SK-N-SH (cell line): ENCODE measurements at regions not wholly inside any gene's neighbourhood (a gene's known extent, or its start where the extent isn't known, plus 50 kb on each side); places are given as distances from the start of the nearest gene placed in this dataset.

Source experiments
- CTCF ChIA-PET: fragments of 300-600, 350-600 bp; formaldehyde crosslinking; extraction: SDS; loops from one replicate; lab custom pipeline; 2021; lab: Yijun Ruan, JAX
- POLR2A ChIA-PET: fragments of 350-600 bp; sonication (Branson Sonifier 250); formaldehyde crosslinking; extraction: SDS; loops from one replicate; lab custom pipeline; 2020; ENCODE audit warnings: antibody characterized with exemption, inconsistent platforms; lab: Yijun Ruan, JAX
- DNase-seq: peaks from one replicate; pipeline ENCODE4 v3.0.0; 2012
- H2AFZ ChIP-seq: fragments of 200-600 bp; sonication (generic); 2 replicates; pipeline ENCODE4 v1.8.1; 2016; ENCODE audit warnings: antibody characterized with exemption, mild to moderate bottlenecking, low read depth
- H3F3A ChIP-seq: fragments of 200-600 bp; sonication (generic); replicated peaks from 2 replicates; pipeline ENCODE3; 2016; ENCODE audit warnings: antibody characterized with exemption, mild to moderate bottlenecking; ENCODE audit not compliant: insufficient read depth
- H3K27ac ChIP-seq, 2 experiments: fragments of 200-500 bp in 1 of 2; fragments of 200-600 bp in 1 of 2; sonication (Bioruptor generic) in 1 of 2; sonication (generic), shearing (Covaris generic) in 1 of 2; 2 replicates each; pipeline versions ENCODE4 v1.5.1 to v1.6.1; 2014 to 2016; ENCODE audit warnings: low read depth in 2 of 2, inconsistent platforms in 1 of 2, low read length in 1 of 2, mild to moderate bottlenecking in 1 of 2, mixed read lengths in 1 of 2
- H3K27me3 ChIP-seq: fragments of 200-600 bp; sonication (generic), shearing (Covaris generic); 2 replicates; pipeline ENCODE4 v1.6.1; 2016; ENCODE audit warnings: mixed run types; ENCODE audit not compliant: insufficient read depth
- H3K36me3 ChIP-seq, 2 experiments: fragments of 200-500 bp in 1 of 2; fragments of 200-600 bp in 1 of 2; sonication (Bioruptor generic) in 1 of 2; sonication (generic) in 1 of 2; replicated peaks in 1 of 2; 2 replicates each; pipeline versions ENCODE3 to v1.5.1; 2014 to 2016; ENCODE audit warnings: low read length in 1 of 2, mild to moderate bottlenecking in 1 of 2; ENCODE audit not compliant: insufficient read depth in 2 of 2, control insufficient read depth in 1 of 2
- H3K4me1 ChIP-seq, 2 experiments: fragments of 200-500 bp in 1 of 2; fragments of 200-600 bp in 1 of 2; sonication (Bioruptor generic) in 1 of 2; sonication (generic), shearing (Covaris generic) in 1 of 2; 2 replicates each; pipeline versions ENCODE4 v1.5.1 to v1.6.1; 2014 to 2016; ENCODE audit warnings: low read depth in 1 of 2, low read length in 1 of 2, mixed run types in 1 of 2; ENCODE audit not compliant: insufficient read depth in 2 of 2, control insufficient read depth in 1 of 2
- H3K4me2 ChIP-seq: fragments of 200-600 bp; sonication (generic), shearing (Covaris generic); 2 replicates; pipeline ENCODE4 v1.6.1; 2017; ENCODE audit warnings: mixed run types
- H3K4me3 ChIP-seq, 2 experiments: fragments of 200-500 bp in 1 of 2; fragments of 200-600 bp in 1 of 2; sonication (Bioruptor generic) in 1 of 2; sonication (generic), shearing (Covaris generic) in 1 of 2; 2 replicates each; pipeline versions ENCODE4 v1.5.1 to v1.8.1; 2014 to 2016; ENCODE audit warnings: low read depth in 2 of 2, inconsistent platforms in 1 of 2, low read length in 1 of 2, mild to moderate bottlenecking in 1 of 2, mixed read lengths in 1 of 2, moderate library complexity in 1 of 2
- H3K79me2 ChIP-seq: fragments of 200-600 bp; sonication (generic); 2 replicates; pipeline ENCODE4 v1.8.1; 2017; ENCODE audit warnings: mild to moderate bottlenecking; ENCODE audit not compliant: insufficient read depth
- H3K9ac ChIP-seq: fragments of 200-600 bp; sonication (generic); 2 replicates; pipeline ENCODE4 v1.6.1; 2017; ENCODE audit warnings: mixed run types
- H3K9me2 ChIP-seq: fragments of 200-600 bp; sonication (generic); 2 replicates; pipeline ENCODE4 v1.6.1; 2017; ENCODE audit warnings: mixed run types
- H3K9me3 ChIP-seq: fragments of 200-600 bp; sonication (generic); 2 replicates; pipeline ENCODE4 v1.6.1; 2017; ENCODE audit warnings: mixed run types, mild to moderate bottlenecking, moderate library complexity
- H4K20me1 ChIP-seq: fragments of 200-600 bp; sonication (generic); 2 replicates; pipeline ENCODE4 v1.6.1; 2017; ENCODE audit warnings: mild to moderate bottlenecking, mixed run types; ENCODE audit not compliant: insufficient read depth
- CHD2 ChIP-seq: fragments of 150-350 bp; IDR thresholded peaks from 2 replicates; pipeline ENCODE4 v1.6.1; 2018; ENCODE audit warnings: low read length; ENCODE audit not compliant: partially characterized antibody
- ELF1 ChIP-seq: IDR thresholded peaks from 2 replicates; pipeline ENCODE4 v1.4.0; 2012
- EP300 ChIP-seq, 2 experiments: IDR thresholded peaks; 2 replicates each; pipeline versions ENCODE4 v1.4.0 to v1.6.1; 2012; ENCODE audit warnings: borderline replicate concordance in 1 of 2, low read depth in 1 of 2, low read length in 1 of 2
- EZH2phosphoT487 ChIP-seq: fragments of 200-600 bp; sonication (generic); IDR thresholded peaks from 2 replicates; pipeline ENCODE4 v1.6.1; 2017; ENCODE audit warnings: low read depth, mixed run types, mild to moderate bottlenecking, antibody characterized with exemption, moderate library complexity, borderline replicate concordance
- FOXJ3 ChIP-seq: sonication (generic); formaldehyde crosslinking; IDR thresholded peaks from 2 replicates; pipeline ENCODE4 v1.5.1; 2020; ENCODE audit warnings: mild to moderate bottlenecking, missing genetic modification reagents
- FOXM1 ChIP-seq: IDR thresholded peaks from 2 replicates; pipeline ENCODE4 v1.4.0; 2012; ENCODE audit warnings: low read depth, mild to moderate bottlenecking
- GATA2 ChIP-seq: sonication (generic); formaldehyde crosslinking; IDR thresholded peaks from 2 replicates; pipeline ENCODE4 v1.5.0; 2020; ENCODE audit warnings: mild to moderate bottlenecking, missing genetic modification reagents
- MAX ChIP-seq: IDR thresholded peaks from 2 replicates; pipeline ENCODE4 v1.4.0; 2012; ENCODE audit warnings: low read depth
- PBX3 ChIP-seq: IDR thresholded peaks from 2 replicates; pipeline ENCODE4; 2012
- POLR2AphosphoS5 ChIP-seq: IDR thresholded peaks from 2 replicates; pipeline ENCODE4 v1.6.1; 2012; ENCODE audit warnings: low read depth, low read length
- RAD21 ChIP-seq: IDR thresholded peaks from 2 replicates; pipeline ENCODE4 v1.6.1; 2012; ENCODE audit warnings: mild to moderate bottlenecking, low read length
- SMC3 ChIP-seq: IDR thresholded peaks from 2 replicates; pipeline ENCODE4 v1.6.1; 2012; ENCODE audit warnings: low read depth, low read length, improper control_type of control experiment
- TCF12 ChIP-seq: IDR thresholded peaks from 2 replicates; pipeline ENCODE4 v1.4.0; 2012
- USF1 ChIP-seq: IDR thresholded peaks from 2 replicates; pipeline ENCODE4 v1.4.0; 2012; ENCODE audit warnings: low read depth, borderline replicate concordance
- USF2 ChIP-seq: fragments of 150-350 bp; IDR thresholded peaks from 2 replicates; pipeline ENCODE4 v1.6.1; 2017; ENCODE audit warnings: antibody characterized with exemption, low read length, low read depth, borderline replicate concordance
- YY1 ChIP-seq: IDR thresholded peaks from 2 replicates; pipeline ENCODE4 v1.4.0; 2012; ENCODE audit warnings: low read depth, mild to moderate bottlenecking
- ZBTB33 ChIP-seq: IDR thresholded peaks from 2 replicates; pipeline ENCODE4 v1.4.0; 2012; ENCODE audit warnings: low read depth, borderline replicate concordance
- WGBS: methylation state at CpG from one replicate; pipeline ENCODE4 v1.1.6; 2017; ENCODE audit warnings: low lambda C conversion rate; 5-methylcytosine and 5-hydroxymethylcytosine counted together

GRCh38 chr5:167905919-167906853, 385.3 kb upstream of the WWC1 start:
- 43% methylated on average over 6 of the region's 6 CpGs for WGBS
- POLR2A ChIA-PET = no interaction called here

GRCh38 chr5:167908606-167909005, 382.8 kb upstream of the WWC1 start:
- H3K4me2 ChIP-seq = no peak overlapping the region
- DNase-seq = no peak
- no peak overlapping the region for H2AFZ ChIP-seq
- H3K4me1 ChIP-seq = no peaks in the 10 kb centered on the region; a peak in 1 of 4 replicates
- TF ChIP-seq TCF12 = no peak
- no peak for TF ChIP-seq USF2
- TF ChIP-seq YY1 = no peak
- TF ChIP-seq EP300 (IDR thresholded peaks at IDR 0.05; ENCODE audit: borderline replicate concordance in 1 of 2, low read depth in 1 of 2, low read length in 1 of 2) = no peak
- no peak for TF ChIP-seq MAX
- TF ChIP-seq ZBTB33 = no peak
- no peak for TF ChIP-seq FOXM1
- TF ChIP-seq RAD21 = no peak
- TF ChIP-seq FOXJ3 = no peak
- TF ChIP-seq PBX3 = no peak
- TF ChIP-seq GATA2 (CRISPR knock-in tag) = no peak
- no peak for TF ChIP-seq SMC3
- TF ChIP-seq USF1 = no peak
- no peak for TF ChIP-seq CHD2
- no peak for TF ChIP-seq POLR2AphosphoS5
- TF ChIP-seq ELF1 = no peak
- no peak for TF ChIP-seq EZH2phosphoT487
- H3K9me3 ChIP-seq = no peaks in the 10 kb centered on the region
- H3K27ac ChIP-seq = no peak overlapping the region
- no peaks in the 10 kb centered on the region for H3K36me3 ChIP-seq
- H3K79me2 ChIP-seq = no peaks in the 10 kb centered on the region
- ChIA-PET POLR2A (interaction anchor here (0.5 kb wide), 1 partner anchor 18 kb away, joined by 3 read pairs; no protein-coding TSS in a partner anchor), CTCF (no interaction called here)
- H3K9ac ChIP-seq = no peak overlapping the region
- no peaks in the 10 kb centered on the region for H4K20me1 ChIP-seq
- H3K9me2 ChIP-seq = no peaks in the 10 kb centered on the region
- no peaks in the 10 kb centered on the region for H3K27me3 ChIP-seq
- no peak overlapping the region for H3K4me3 ChIP-seq
- no peaks in the 10 kb centered on the region for H3F3A ChIP-seq

More at GRCh38 chr5:167905919-167906853, 385.3 kb upstream of the WWC1 start:
- no peak overlapping the region for H3K4me2 ChIP-seq
- H3K36me3 ChIP-seq = no peaks in the 10 kb centered on the region
- no peaks in the 10 kb centered on the region; a peak in 1 of 4 replicates for H3K4me1 ChIP-seq
- no peak for DNase-seq
- no peak overlapping the region for H2AFZ ChIP-seq
- H4K20me1 ChIP-seq = no peaks in the 10 kb centered on the region
- H3K79me2 ChIP-seq = no peaks in the 10 kb centered on the region
- H3K27me3 ChIP-seq = no peaks in the 10 kb centered on the region
- H3F3A ChIP-seq = no peaks in the 10 kb centered on the region
- H3K9me3 ChIP-seq = no peaks in the 10 kb centered on the region
- TF ChIP-seq USF2 = no peak
- H3K9me2 ChIP-seq = no peaks in the 10 kb centered on the region
- CTCF ChIA-PET = interaction anchor here (1.1 kb wide), 1 partner anchor 9 kb away, joined by 4 read pairs; no protein-coding TSS in a partner anchor
- no peak overlapping the region for H3K4me3 ChIP-seq
- no peak overlapping the region for H3K27ac ChIP-seq
- no peak overlapping the region for H3K9ac ChIP-seq
